ENCODE measurements at regions not wholly inside any gene's neighbourhood (a gene's known extent, or its start where the extent isn't known, plus 50 kb on each side); places are given as distances from the start of the nearest gene placed in this dataset.

- TF ChIP-seq CTCF (IDR thresholded peaks at IDR 0.05; ENCODE audit: low read depth, low read length, missing input control) (no peak), EGR1 (IDR thresholded peaks at IDR 0.05; ENCODE audit: low read depth in 2 of 2) (no peak), MAX (IDR thresholded peaks at IDR 0.05) (no peak), TAF1 (conservative IDR thresholded peaks at IDR 0.05) (no peak), FOXA2 (IDR thresholded peaks at IDR 0.05) (no peak), FOXA1 (IDR thresholded peaks at IDR 0.05) (no peak)
- TF ChIP-seq, protein P1, sequence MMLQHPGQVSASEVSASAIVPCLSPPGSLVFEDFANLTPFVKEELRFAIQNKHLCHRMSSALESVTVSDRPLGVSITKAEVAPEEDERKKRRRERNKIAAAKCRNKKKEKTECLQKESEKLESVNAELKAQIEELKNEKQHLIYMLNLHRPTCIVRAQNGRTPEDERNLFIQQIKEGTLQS (IDR thresholded peaks at IDR 0.05): no peak
These were observed 246.0 kb upstream of the KIF2A start (continued) for GRCh38 chr5:62059960-62060359.

GRCh38 chr5:62065050-62065449 is 241.0 kb upstream of the KIF2A start:
- Histone ChIP-seq H3K4me3 (ENCODE audit: low read depth in 1 of 3, low read length in 3 of 3) (no peak overlapping the region), H3K27me3 (ENCODE audit: control insufficient read depth in 4 of 4, insufficient read depth in 4 of 4, low read length in 3 of 4) (peaks cover 0 to 3% (median 0%) of the 10 kb centered on the region in 4 donors), H3K9ac (ENCODE audit: low read depth in 1 of 2, low read length in 2 of 2) (no peak overlapping the region), H3K9me3 (ENCODE audit: control insufficient read depth in 4 of 4, low read length in 3 of 4) (no peaks in the 10 kb centered on the region), H3K36me3 (ENCODE audit: control insufficient read depth in 4 of 4, insufficient read depth in 3 of 4, low read depth in 1 of 4, low read length in 3 of 4) (no peaks in the 10 kb centered on the region), H3K4me1 (ENCODE audit: control insufficient read depth in 4 of 4, insufficient read depth in 4 of 4, low read length in 3 of 4) (no peaks in the 10 kb centered on the region), H3K27ac (ENCODE audit: low read depth in 1 of 2, low read length in 2 of 2) (no peak overlapping the region)
- no peak for DNase-seq (ENCODE audit: low spot score)
- WGBS: 69% methylated on average over 4 of the region's 4 CpGs
- TF ChIP-seq HNF4A (conservative IDR thresholded peaks at IDR 0.05): no peak
- no peak for TF ChIP-seq ZBTB33 (IDR thresholded peaks at IDR 0.05)
- TF ChIP-seq YY1 (IDR thresholded peaks at IDR 0.05): no peak
- no peak for TF ChIP-seq REST (IDR thresholded peaks at IDR 0.05)
- no peak for TF ChIP-seq FOXA2 (IDR thresholded peaks at IDR 0.05)
- no peak for TF ChIP-seq NR2F2 (IDR thresholded peaks at IDR 0.05)

GRCh38 chr5:62066761-62067277 is 239.2 kb upstream of the KIF2A start:
- Histone ChIP-seq H3K27ac (ENCODE audit: low read depth in 1 of 2, low read length in 2 of 2) (no peak overlapping the region), H3K9me3 (ENCODE audit: control insufficient read depth in 4 of 4, low read length in 3 of 4) (no peaks in the 10 kb centered on the region), H3K4me3 (ENCODE audit: low read depth in 1 of 3, low read length in 3 of 3) (no peak overlapping the region), H3K9ac (ENCODE audit: low read depth in 1 of 2, low read length in 2 of 2) (no peak overlapping the region), H3K27me3 (ENCODE audit: control insufficient read depth in 4 of 4, insufficient read depth in 4 of 4, low read length in 3 of 4) (peaks cover 0 to 3% (median 0%) of the 10 kb centered on the region in 4 donors), H3K4me1 (ENCODE audit: control insufficient read depth in 4 of 4, insufficient read depth in 4 of 4, low read length in 3 of 4) (no peaks in the 10 kb centered on the region), H3K36me3 (ENCODE audit: control insufficient read depth in 4 of 4, insufficient read depth in 3 of 4, low read depth in 1 of 4, low read length in 3 of 4) (no peaks in the 10 kb centered on the region)
- DNase-seq (ENCODE audit: low spot score): no peak
- TF ChIP-seq NR2F2 (IDR thresholded peaks at IDR 0.05) (no peak), RXRA (IDR thresholded peaks at IDR 0.05) (no peak), RAD21 (IDR thresholded peaks at IDR 0.05) (no peak), FOXA2 (IDR thresholded peaks at IDR 0.05) (no peak), GABPA (IDR thresholded peaks at IDR 0.05 in 1 of 2, conservative IDR thresholded peaks at IDR 0.05 in 1 of 2) (no peak), CTCF (IDR thresholded peaks at IDR 0.05; ENCODE audit: low read depth, low read length, missing input control) (no peak), EGR1 (IDR thresholded peaks at IDR 0.05; ENCODE audit: low read depth in 2 of 2) (no peak), REST (IDR thresholded peaks at IDR 0.05) (no peak), FOXA1 (IDR thresholded peaks at IDR 0.05) (no peak)
